WTC11 (cell line): ENCODE measurements at regions not wholly inside any gene's neighbourhood (a gene's known extent, or its start where the extent isn't known, plus 50 kb on each side); places are given as distances from the start of the nearest gene placed in this dataset.

Experiments used
- ATAC-seq: fragments of 200-7000 bp; cut with Tn5 transposase; 2 replicates; pipeline ENCODE4 v1.10.0; 2021; ENCODE audit warnings: mild to moderate bottlenecking, moderate library complexity
- CTCF ChIA-PET: fragments of 300-600 bp; sonication (Branson Sonifier 250); formaldehyde crosslinking; loops from one replicate; lab custom pipeline; 2021; ENCODE audit warnings: antibody characterized with exemption; lab: Charles Lee
- POLR2A ChIA-PET: fragments of 350-600 bp; sonication (Branson Sonifier 250); formaldehyde crosslinking; loops from one replicate; lab custom pipeline; 2021; ENCODE audit warnings: antibody characterized with exemption; lab: Charles Lee
- DNase-seq: peaks from one replicate; pipeline ENCODE4 v3.0.0; 2021; ENCODE audit warnings: low spot score
- H3K27ac Mint-ChIP-seq: 2 replicates; pipeline ENCODE4 v1.8.0; 2021; ENCODE audit warnings: mixed read lengths
- H3K27me3 Mint-ChIP-seq: 2 replicates; pipeline ENCODE4 v1.8.0; 2021; ENCODE audit warnings: low read depth, mild to moderate bottlenecking, moderate library complexity, mixed read lengths
- H3K36me3 Mint-ChIP-seq: 2 replicates; pipeline ENCODE4 v1.8.0; 2021; ENCODE audit warnings: mixed read lengths
- H3K4me1 Mint-ChIP-seq: 2 replicates; pipeline ENCODE4 v1.8.0; 2022; ENCODE audit warnings: mixed read lengths
- H3K4me3 Mint-ChIP-seq: 2 replicates; pipeline ENCODE4 v1.8.0; 2021; ENCODE audit warnings: mild to moderate bottlenecking, moderate library complexity, mixed read lengths
- H3K9me3 Mint-ChIP-seq: 2 replicates; pipeline ENCODE4 v1.8.0; 2021; ENCODE audit warnings: mixed read lengths
- AR ChIP-seq: fragments of 250-450 bp; sonication (Bioruptor Pico); IDR thresholded peaks from 2 replicates; pipeline ENCODE4 v1.9.0; 2021; ENCODE audit warnings: mild to moderate bottlenecking
- ATF1 ChIP-seq: sonication (generic); formaldehyde crosslinking; IDR thresholded peaks from 2 replicates; pipeline ENCODE4 v1.8.1; 2023; ENCODE audit warnings: mild to moderate bottlenecking, moderate library complexity, missing genetic modification reagents
- CTCF ChIP-seq: fragments of 200-600 bp; IDR thresholded peaks from 2 replicates; pipeline ENCODE4 v1.8.0; 2022; ENCODE audit warnings: antibody characterized with exemption
- EMX1 ChIP-seq: fragments of 250-450 bp; sonication (Bioruptor Pico); IDR thresholded peaks from 2 replicates; pipeline ENCODE4 v1.8.0; 2021; ENCODE audit warnings: mild to moderate bottlenecking
- HMGA2 ChIP-seq: fragments of 250-450 bp; sonication (Bioruptor Pico); IDR thresholded peaks from 2 replicates; pipeline ENCODE4 v1.4.0; 2021; ENCODE audit warnings: mild to moderate bottlenecking, moderate library complexity
- HMGXB4 ChIP-seq: sonication (generic); formaldehyde crosslinking; IDR thresholded peaks from 2 replicates; pipeline ENCODE4 v1.8.1; 2023; ENCODE audit warnings: mild to moderate bottlenecking, moderate library complexity, missing genetic modification reagents
- JAZF1 ChIP-seq: fragments of 250-450 bp; sonication (Bioruptor Pico); IDR thresholded peaks from 2 replicates; pipeline ENCODE4 v1.9.0; 2021; ENCODE audit warnings: moderate library complexity, mild to moderate bottlenecking, inconsistent platforms
- NFATC4 ChIP-seq: fragments of 250-450 bp; sonication (Bioruptor Pico); IDR thresholded peaks from 2 replicates; pipeline ENCODE4 v1.9.0; 2021; ENCODE audit warnings: mild to moderate bottlenecking
- RORB ChIP-seq: fragments of 250-450 bp; sonication (Bioruptor Pico); IDR thresholded peaks from 2 replicates; pipeline ENCODE4 v1.9.0; 2021; ENCODE audit warnings: mild to moderate bottlenecking
- SMAD3 ChIP-seq: sonication (generic); formaldehyde crosslinking; IDR thresholded peaks from 2 replicates; pipeline ENCODE4 v1.8.0; 2022; ENCODE audit warnings: missing genetic modification reagents, mild to moderate bottlenecking, borderline replicate concordance
- TCF7 ChIP-seq: sonication (generic); formaldehyde crosslinking; IDR thresholded peaks from 2 replicates; pipeline ENCODE4 v1.8.0; 2022; ENCODE audit warnings: mild to moderate bottlenecking, low read depth, missing genetic modification reagents, moderate library complexity
- TEAD1 ChIP-seq: sonication (generic); formaldehyde crosslinking; IDR thresholded peaks from 2 replicates; pipeline ENCODE4 v1.8.0; 2022; ENCODE audit warnings: mild to moderate bottlenecking, missing genetic modification reagents
- ZBTB21 ChIP-seq: sonication (generic); formaldehyde crosslinking; IDR thresholded peaks from 2 replicates; pipeline ENCODE4 v1.8.1; 2023; ENCODE audit warnings: mild to moderate bottlenecking, missing genetic modification reagents, borderline replicate concordance
- ZNF263 ChIP-seq: sonication (generic); formaldehyde crosslinking; IDR thresholded peaks from 2 replicates; pipeline ENCODE4 v1.8.1; 2022; ENCODE audit warnings: low read depth, mild to moderate bottlenecking, moderate library complexity, missing genetic modification reagents
- ZNF396 ChIP-seq: fragments of 250-450 bp; sonication (Bioruptor Pico); IDR thresholded peaks from 2 replicates; pipeline ENCODE4 v1.8.0; 2021; ENCODE audit warnings: mild to moderate bottlenecking, moderate library complexity, borderline replicate concordance
- ZNF671 ChIP-seq: fragments of 250-450 bp; sonication (Bioruptor Pico); IDR thresholded peaks from 2 replicates; pipeline ENCODE4 v1.8.0; 2021; ENCODE audit warnings: mild to moderate bottlenecking
- TF ChIP-seq, protein P1 (sequence below): sonication (generic); formaldehyde crosslinking; IDR thresholded peaks from 2 replicates; pipeline ENCODE4 v1.8.1; 2022; ENCODE audit warnings: low read depth, mild to moderate bottlenecking, moderate library complexity, missing genetic modification reagents, borderline replicate concordance
- TF ChIP-seq, protein P2 (sequence below): sonication (generic); formaldehyde crosslinking; IDR thresholded peaks from 2 replicates; pipeline ENCODE4 v1.8.1; 2022; ENCODE audit warnings: mild to moderate bottlenecking, moderate library complexity, missing genetic modification reagents
- TF ChIP-seq, protein P3 (sequence below): sonication (generic); formaldehyde crosslinking; IDR thresholded peaks from 2 replicates; pipeline ENCODE4 v1.8.0; 2022; ENCODE audit warnings: missing genetic modification reagents
- TF ChIP-seq, protein P4 (sequence below): sonication (generic); formaldehyde crosslinking; IDR thresholded peaks from 2 replicates; pipeline ENCODE4 v1.8.0; 2023; ENCODE audit warnings: mild to moderate bottlenecking, missing genetic modification reagents

DNA sequence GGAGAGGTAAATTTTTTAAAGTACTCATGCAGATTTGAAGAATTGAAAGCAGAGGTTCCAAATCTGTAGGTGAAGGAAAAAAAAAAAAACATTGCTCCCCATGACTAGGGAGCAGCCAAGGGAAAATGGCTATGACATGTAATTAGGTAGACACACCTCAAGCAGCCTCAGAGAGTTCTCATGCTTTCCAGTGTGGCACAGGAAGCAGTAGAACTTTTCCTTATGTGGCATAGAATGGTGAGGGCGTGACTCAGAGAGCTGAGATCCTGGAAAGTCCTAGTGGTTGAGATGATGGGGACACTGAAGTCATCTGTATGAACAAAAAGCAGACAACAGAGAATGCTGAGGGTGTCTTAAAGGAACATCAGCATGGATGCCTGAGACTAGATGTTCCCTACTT is 148.6 kb upstream of the NWD2 start (continued):
- TF ChIP-seq ZNF671 (CRISPR knock-in tag): no peak
- TF ChIP-seq HMGXB4 (CRISPR knock-in tag): no peak
- no peak for TF ChIP-seq HMGA2 (CRISPR knock-in tag)
- TF ChIP-seq TEAD1 (CRISPR knock-in tag): no peak
- TF ChIP-seq, all 79 proteins: peak for 0

DNA sequence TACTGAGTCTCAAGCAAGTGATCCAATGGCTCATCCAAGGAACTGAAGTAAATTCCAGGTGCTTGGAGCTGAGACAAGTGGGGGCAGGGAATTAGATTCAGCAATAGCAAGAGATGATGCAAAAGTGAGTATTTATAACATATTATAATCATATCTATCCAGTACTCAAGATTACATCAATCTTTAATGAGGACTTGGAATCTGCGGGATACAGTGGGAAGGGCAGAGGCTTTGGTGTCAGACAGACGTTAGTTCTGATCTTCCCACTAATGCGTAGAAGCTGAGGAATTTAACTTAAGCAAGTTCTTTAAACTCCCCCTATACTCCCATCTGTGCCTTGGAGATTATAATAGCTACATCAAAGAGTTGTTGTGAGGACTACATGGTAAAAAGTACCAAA is 143.4 kb upstream of the NWD2 start:
- H3K27me3 Mint-ChIP-seq: no peaks in the 10 kb centered on the region
- no peak overlapping the region for H3K4me3 Mint-ChIP-seq
- no peak for ATAC-seq
- TF ChIP-seq JAZF1 (CRISPR knock-in tag): no peak
- no peak for TF ChIP-seq AR (CRISPR knock-in tag)
- TF ChIP-seq RORB (CRISPR knock-in tag): no peak
- TF ChIP-seq ZNF396: no peak
- no peak for TF ChIP-seq NFATC4 (CRISPR knock-in tag)
- no peak for TF ChIP-seq EMX1 (CRISPR knock-in tag)
- TF ChIP-seq TCF7 (CRISPR knock-in tag): no peak
- TF ChIP-seq SMAD3 (CRISPR knock-in tag): no peak
- TF ChIP-seq ZNF671 (CRISPR knock-in tag): no peak
- TF ChIP-seq, protein P1, sequence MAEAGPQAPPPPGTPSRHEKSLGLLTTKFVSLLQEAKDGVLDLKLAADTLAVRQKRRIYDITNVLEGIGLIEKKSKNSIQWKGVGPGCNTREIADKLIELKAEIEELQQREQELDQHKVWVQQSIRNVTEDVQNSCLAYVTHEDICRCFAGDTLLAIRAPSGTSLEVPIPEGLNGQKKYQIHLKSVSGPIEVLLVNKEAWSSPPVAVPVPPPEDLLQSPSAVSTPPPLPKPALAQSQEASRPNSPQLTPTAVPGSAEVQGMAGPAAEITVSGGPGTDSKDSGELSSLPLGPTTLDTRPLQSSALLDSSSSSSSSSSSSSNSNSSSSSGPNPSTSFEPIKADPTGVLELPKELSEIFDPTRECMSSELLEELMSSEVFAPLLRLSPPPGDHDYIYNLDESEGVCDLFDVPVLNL (CRISPR knock-in tag): no peak
- TF ChIP-seq ATF1: no peak
- TF ChIP-seq, protein P2, sequence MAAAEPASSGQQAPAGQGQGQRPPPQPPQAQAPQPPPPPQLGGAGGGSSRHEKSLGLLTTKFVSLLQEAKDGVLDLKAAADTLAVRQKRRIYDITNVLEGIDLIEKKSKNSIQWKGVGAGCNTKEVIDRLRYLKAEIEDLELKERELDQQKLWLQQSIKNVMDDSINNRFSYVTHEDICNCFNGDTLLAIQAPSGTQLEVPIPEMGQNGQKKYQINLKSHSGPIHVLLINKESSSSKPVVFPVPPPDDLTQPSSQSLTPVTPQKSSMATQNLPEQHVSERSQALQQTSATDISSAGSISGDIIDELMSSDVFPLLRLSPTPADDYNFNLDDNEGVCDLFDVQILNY: no peak
- no peak for TF ChIP-seq ZBTB21 (CRISPR knock-in tag)
- TF ChIP-seq, protein P3, sequence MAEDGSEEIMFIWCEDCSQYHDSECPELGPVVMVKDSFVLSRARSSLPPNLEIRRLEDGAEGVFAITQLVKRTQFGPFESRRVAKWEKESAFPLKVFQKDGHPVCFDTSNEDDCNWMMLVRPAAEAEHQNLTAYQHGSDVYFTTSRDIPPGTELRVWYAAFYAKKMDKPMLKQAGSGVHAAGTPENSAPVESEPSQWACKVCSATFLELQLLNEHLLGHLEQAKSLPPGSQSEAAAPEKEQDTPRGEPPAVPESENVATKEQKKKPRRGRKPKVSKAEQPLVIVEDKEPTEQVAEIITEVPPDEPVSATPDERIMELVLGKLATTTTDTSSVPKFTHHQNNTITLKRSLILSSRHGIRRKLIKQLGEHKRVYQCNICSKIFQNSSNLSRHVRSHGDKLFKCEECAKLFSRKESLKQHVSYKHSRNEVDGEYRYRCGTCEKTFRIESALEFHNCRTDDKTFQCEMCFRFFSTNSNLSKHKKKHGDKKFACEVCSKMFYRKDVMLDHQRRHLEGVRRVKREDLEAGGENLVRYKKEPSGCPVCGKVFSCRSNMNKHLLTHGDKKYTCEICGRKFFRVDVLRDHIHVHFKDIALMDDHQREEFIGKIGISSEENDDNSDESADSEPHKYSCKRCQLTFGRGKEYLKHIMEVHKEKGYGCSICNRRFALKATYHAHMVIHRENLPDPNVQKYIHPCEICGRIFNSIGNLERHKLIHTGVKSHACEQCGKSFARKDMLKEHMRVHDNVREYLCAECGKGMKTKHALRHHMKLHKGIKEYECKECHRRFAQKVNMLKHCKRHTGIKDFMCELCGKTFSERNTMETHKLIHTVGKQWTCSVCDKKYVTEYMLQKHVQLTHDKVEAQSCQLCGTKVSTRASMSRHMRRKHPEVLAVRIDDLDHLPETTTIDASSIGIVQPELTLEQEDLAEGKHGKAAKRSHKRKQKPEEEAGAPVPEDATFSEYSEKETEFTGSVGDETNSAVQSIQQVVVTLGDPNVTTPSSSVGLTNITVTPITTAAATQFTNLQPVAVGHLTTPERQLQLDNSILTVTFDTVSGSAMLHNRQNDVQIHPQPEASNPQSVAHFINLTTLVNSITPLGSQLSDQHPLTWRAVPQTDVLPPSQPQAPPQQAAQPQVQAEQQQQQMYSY (CRISPR knock-in tag): no peak
- no peak for TF ChIP-seq ZNF263 (CRISPR knock-in tag)
- TF ChIP-seq CTCF: no peak
- TF ChIP-seq, protein P4, sequence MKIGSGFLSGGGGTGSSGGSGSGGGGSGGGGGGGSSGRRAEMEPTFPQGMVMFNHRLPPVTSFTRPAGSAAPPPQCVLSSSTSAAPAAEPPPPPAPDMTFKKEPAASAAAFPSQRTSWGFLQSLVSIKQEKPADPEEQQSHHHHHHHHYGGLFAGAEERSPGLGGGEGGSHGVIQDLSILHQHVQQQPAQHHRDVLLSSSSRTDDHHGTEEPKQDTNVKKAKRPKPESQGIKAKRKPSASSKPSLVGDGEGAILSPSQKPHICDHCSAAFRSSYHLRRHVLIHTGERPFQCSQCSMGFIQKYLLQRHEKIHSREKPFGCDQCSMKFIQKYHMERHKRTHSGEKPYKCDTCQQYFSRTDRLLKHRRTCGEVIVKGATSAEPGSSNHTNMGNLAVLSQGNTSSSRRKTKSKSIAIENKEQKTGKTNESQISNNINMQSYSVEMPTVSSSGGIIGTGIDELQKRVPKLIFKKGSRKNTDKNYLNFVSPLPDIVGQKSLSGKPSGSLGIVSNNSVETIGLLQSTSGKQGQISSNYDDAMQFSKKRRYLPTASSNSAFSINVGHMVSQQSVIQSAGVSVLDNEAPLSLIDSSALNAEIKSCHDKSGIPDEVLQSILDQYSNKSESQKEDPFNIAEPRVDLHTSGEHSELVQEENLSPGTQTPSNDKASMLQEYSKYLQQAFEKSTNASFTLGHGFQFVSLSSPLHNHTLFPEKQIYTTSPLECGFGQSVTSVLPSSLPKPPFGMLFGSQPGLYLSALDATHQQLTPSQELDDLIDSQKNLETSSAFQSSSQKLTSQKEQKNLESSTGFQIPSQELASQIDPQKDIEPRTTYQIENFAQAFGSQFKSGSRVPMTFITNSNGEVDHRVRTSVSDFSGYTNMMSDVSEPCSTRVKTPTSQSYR (CRISPR knock-in tag): no peak
- CTCF ChIA-PET: no interaction called here
- peaks cover 5% of the 10 kb centered on the region; the same call in 1 of the 2 replicates for H3K4me1 Mint-ChIP-seq
- POLR2A ChIA-PET: no interaction called here
- no peak for DNase-seq
- H3K9me3 Mint-ChIP-seq: no peaks in the 10 kb centered on the region
- no peak overlapping the region for H3K27ac Mint-ChIP-seq
- no peaks in the 10 kb centered on the region for H3K36me3 Mint-ChIP-seq
